SIG-M5 treated with dmso at 0.1 percent for 504 hours (cell line): ENCODE measurements at regions not wholly inside any gene's neighbourhood (a gene's known extent, or its start where the extent isn't known, plus 50 kb on each side); places are given as distances from the start of the nearest gene placed in this dataset.
"Not testable (repeated sequence)": the region's sequence is repeated elsewhere in the genome, so short reads cannot be mapped to it uniquely, and the experiment has no call there.

Source experiments
- DNase-seq: peaks from one replicate; lab custom pipeline; 2025; ENCODE audit not compliant: unreplicated experiment; lab: John Stamatoyannopoulos, UW

GRCh38 chrX:27162496-27162895, 300.6 kb downstream of the PPP4R3C start:
- no peak for DNase-seq

DNA sequence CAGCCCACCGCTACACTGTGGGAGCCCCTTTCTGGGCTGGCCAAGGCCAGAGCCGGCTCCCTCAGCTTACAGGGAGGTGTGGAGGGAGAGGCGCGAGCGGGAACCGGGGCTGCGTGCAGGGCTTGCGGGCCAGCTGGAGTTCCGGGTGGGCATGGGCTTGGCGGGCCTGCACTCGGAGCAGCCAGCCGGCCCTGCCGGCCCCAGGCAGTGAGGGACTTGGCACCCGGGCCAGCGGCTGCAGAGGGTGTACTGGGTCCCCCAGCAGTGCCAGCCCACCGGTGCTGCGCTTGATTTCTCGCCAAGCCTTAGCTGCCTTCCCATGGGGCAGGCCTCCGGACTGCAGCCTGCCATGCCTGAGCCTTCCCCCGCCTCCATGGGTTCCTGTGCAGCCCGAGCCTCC, 306.2 kb downstream of the PPP4R3C start:
- DNase-seq = not testable (repeated sequence)

GRCh38 chrX:27136325-27136724, 326.8 kb downstream of the PPP4R3C start:
- no peak for DNase-seq

GRCh38 chrX:27132862-27133261, 330.3 kb downstream of the PPP4R3C start:
- DNase-seq = no peak

DNA sequence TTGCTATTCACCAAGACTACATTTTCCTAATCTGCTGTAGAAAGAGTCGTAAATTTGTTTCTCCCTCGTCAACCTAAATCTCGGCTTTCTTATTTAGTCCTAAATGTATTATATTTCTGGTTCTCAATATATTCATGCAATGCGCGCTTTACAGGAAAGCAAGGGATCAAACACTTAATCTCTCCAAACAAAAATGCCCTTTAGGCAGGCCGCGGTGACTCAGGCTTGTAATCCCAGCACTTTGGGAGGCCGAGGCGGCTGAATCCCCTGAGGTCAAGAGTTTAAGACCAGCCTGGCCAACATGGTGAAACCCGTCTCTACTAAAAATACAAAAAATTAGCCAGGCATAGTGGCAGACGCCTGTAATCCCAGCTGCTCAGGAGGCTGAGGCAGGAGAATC, 376.0 kb downstream of the PPP4R3C start:
- DNase-seq = not testable (repeated sequence)

GRCh38 chrX:27086237-27086636, 376.9 kb downstream of the PPP4R3C start:
- DNase-seq = no peak

GRCh38 chrX:27085346-27085745, 377.8 kb downstream of the PPP4R3C start:
- DNase-seq = no peak

DNA sequence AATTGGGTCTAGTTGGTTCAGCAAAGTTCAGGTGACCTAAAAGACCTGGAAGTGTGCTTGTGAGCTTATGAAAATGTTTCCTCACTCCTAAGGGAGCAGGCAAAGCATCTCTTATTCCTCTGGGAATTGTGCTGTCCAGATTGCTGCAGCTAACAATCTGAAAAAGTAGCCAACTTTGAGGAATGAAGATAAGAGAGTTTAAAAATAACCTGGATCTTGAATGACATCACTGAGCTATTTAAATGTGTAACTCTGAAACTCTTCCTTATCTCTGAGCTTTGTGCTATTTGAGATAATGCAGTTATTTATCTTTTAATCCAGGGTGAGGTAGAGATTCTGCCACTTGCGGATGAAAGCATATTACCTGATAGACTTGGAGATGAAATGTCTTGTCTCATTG, 384.8 kb downstream of the PPP4R3C start:
- no peak for DNase-seq

DNA sequence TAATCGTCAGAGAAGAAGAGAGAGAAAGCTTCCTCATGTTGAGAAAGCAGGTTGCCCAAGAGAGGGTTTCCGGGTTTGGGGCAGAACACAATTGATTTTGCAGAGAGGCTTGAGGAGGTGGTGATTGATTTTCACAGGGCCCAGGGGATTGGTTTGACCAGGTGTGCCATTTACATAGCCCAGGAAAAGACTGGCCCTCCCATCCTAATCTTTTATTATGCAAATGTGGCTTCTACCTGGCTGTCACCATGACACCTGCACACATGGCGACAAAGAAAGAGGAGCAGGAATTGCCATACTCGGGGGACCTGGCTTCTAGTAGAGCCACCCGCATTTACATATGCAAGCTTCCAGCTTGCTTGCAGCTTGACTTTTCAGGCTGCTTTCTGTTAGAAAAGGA, 405.3 kb downstream of the PPP4R3C start:
- DNase-seq = no peak

GRCh38 chrX:27039332-27039731, 423.8 kb downstream of the PPP4R3C start:
- DNase-seq = no peak

- DNase-seq = no peak
These were observed 454.7 kb downstream of the PPP4R3C start for GRCh38 chrX:27008486-27008885.

DNA sequence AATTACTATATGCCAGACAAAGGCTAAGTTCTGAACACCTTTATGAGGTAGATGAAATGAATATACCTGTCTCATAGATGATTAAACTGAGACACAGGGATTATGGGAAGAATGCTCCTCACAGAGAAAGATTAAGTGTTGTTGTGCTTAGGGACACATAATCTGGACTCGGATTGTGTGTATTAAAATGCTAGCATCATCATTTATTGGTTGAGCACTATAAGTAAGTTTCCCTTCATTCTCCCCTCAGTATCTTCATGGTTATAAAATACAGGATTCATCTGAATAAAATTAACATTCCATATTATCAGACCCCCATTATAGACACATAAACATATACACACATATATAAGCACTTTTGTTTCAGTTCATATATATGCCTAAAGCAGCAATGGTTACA, 463.5 kb downstream of the PPP4R3C start:
- no peak for DNase-seq

- DNase-seq = no peak
These were observed 504.9 kb downstream of the PPP4R3C start for GRCh38 chrX:26958261-26958660.

DNA sequence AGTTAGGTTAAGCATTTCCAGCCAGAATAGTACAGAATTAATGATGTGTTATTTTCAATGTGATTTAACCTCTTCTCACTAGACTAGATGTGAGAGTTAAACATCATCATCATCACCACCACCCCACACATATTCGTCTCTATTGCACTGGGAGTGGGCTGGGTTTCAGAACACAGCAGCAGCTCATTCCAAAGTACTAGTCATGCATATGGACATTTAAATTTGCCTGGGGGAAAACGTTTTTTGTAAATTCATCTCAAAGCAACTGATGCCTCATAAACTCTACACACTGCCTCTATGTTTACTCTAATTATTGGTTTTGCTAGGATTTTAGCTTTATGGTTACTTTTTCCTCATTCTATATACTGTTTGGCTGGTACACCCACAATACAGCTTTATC, 509.1 kb downstream of the PPP4R3C start:
- no peak for DNase-seq

DNA sequence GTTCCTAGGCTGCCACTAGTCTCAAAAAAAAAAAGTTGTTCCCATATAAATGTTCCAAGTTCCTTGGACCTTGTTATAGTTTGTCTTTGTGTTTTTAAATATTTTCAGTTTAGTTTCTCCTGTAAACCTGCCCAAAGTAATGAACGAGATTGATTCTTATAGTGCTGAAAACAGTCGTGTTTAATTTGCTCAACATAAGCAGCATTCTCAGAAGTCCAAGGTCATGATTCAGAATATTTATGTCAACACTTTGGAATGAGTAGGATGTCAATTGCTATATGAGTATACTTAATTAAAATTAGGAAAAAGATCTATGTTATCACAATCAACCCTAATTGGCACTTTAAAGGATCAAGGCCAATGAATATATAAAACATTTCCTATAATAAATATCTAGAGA, 510.9 kb downstream of the PPP4R3C start:
- no peak for DNase-seq

GRCh38 chrX:26927419-26927818, 535.7 kb downstream of the PPP4R3C start:
- DNase-seq = no peak

DNA sequence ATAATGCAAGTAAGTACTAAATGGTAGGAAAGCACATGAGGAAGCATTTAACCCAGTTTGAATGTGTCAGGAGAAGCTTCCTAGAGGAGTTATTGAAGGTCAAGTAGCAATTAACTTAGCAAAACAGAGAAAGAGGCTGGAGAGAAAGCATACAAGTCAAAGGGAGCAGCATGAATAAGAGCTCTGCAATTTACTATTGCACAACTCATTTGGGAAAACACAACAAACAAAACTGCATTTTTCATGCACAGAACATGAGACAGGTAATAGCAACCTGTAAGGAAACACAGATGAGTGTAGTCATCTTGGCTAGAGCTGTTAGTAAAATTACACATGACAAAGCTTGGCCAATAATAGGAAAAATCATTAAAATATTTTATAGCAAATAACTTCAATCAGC, 538.1 kb downstream of the PPP4R3C start:
- no peak for DNase-seq

- no peak for DNase-seq
These were observed 540.9 kb downstream of the PPP4R3C start for GRCh38 chrX:26922278-26922677.

DNA sequence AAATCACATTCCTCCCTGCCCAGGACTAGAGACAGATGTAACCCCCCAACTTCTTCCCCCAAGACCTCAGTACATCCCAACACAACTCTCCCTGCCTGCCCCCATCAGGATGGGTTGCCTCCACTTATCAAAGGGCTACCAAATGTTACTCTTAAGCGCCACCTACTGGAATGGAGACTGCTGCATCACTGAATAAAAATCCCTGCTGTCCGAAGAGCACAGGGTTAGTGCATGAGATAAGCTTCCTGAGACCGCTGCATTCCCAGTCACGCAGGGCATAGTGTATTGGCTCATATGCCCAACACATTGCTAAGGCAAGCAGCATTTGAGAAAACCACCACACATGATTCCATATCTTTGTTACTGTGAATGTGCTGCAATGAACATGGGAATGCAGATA, 544.5 kb downstream of the PPP4R3C start:
- DNase-seq = peak; percentile 0

GRCh38 chrX:26916991-26917390, 546.1 kb downstream of the PPP4R3C start:
- DNase-seq = no peak

- no peak for DNase-seq
These were observed 548.1 kb downstream of the PPP4R3C start for GRCh38 chrX:26915064-26915463.

- no peak for DNase-seq
These were observed 548.9 kb downstream of the PPP4R3C start for GRCh38 chrX:26914232-26914631.

DNA sequence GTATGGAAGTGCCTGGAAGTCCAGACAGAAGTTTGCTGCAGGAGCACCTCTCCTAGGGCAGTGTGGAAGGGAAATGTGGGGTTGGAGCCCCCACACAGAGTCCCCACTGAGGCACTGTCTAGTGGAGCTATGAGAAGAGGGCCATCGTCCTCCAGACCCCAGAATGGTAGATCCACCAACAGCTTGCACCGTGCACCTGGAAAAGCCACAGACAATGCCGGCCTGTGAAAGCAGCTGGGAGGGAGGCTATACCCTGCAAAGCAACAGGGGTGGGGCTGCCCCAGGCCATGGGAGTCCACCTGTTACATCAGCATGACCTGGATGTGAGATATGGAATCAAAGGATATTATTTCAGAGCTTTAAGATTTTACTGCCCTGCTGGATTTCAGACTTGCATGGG, 551.4 kb downstream of the PPP4R3C start:
- DNase-seq = not testable (repeated sequence)

DNA sequence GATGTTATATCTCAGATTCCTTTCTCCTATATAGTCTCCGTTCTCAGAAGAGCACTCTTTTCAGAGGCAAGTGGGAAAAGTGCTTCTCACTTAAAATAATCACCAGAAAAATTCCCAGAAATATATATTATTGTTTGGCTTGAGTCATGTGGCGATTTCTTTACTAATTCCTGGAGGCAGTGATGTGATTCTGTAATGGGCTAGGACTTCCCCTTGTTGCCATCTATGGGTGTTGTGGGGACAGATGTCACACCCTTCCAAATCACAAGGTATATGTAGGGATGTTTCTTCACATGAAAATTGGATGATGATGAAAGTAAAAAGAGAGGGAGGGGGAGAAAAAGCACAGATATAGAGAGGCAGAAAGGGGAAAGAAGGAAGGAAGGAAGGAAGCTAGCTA, 553.4 kb downstream of the PPP4R3C start:
- no peak for DNase-seq
